ENCODE measurements at regions not wholly inside any gene's neighbourhood (a gene's known extent, or its start where the extent isn't known, plus 50 kb on each side); places are given as distances from the start of the nearest gene placed in this dataset.

DNA sequence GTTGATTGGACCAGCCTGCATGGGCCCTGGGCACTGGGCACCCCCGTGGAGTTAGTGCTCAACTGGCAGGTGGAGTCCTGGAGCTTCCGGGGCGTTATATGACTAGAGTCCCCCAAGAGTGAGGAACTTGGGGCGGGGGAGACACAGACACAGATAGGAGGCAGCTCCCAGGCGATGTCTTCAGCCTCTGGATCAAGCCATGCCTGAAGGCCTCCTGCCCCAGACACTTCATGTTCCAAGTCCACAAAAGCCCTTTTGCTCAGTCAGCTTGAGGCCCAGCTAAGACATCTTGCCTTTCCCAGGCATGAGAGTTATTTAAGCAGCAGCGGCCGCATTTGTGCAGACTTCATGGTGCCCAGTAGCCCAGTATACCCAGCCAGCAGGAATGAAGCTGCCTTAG lies 136.6 kb upstream of the CIBAR2 start:
- Histone ChIP-seq H3K4me1 (ENCODE audit: control insufficient read depth, insufficient read depth, low read length) (peaks cover 2% of the 10 kb centered on the region), H3K4me3 (ENCODE audit: low read length) (no peak overlapping the region), H3K27me3 (ENCODE audit: control insufficient read depth, insufficient read depth, low read length, poor library complexity, severe bottlenecking) (no peaks in the 10 kb centered on the region), H3K9me3 (ENCODE audit: control insufficient read depth, low read length) (no peaks in the 10 kb centered on the region), H3K36me3 (ENCODE audit: control insufficient read depth, insufficient read depth, low read length) (no peaks in the 10 kb centered on the region), H3K9ac (ENCODE audit: extremely low read depth, low read length, poor library complexity, severe bottlenecking) (no peak overlapping the region), H3K27ac (ENCODE audit: low read depth, low read length) (no peak overlapping the region)
- Mint-ChIP-seq H3K27ac (no peak overlapping the region), H3K4me3 (no peak overlapping the region), H3K9me3 (no peaks in the 10 kb centered on the region), H3K36me3 (ENCODE audit: low read depth) (no peaks in the 10 kb centered on the region), H3K4me1 (peaks cover 6% of the 10 kb centered on the region), H3K27me3 (ENCODE audit: insufficient read depth) (no peaks in the 10 kb centered on the region)
- WGBS, 2 experiments (ENCODE audit: insufficient coverage in 1 of 2, insufficient read length in 1 of 2): 96 to 97% methylated on average over 6 to 7 of the region's 7 CpGs
- TF ChIP-seq, protein P1, sequence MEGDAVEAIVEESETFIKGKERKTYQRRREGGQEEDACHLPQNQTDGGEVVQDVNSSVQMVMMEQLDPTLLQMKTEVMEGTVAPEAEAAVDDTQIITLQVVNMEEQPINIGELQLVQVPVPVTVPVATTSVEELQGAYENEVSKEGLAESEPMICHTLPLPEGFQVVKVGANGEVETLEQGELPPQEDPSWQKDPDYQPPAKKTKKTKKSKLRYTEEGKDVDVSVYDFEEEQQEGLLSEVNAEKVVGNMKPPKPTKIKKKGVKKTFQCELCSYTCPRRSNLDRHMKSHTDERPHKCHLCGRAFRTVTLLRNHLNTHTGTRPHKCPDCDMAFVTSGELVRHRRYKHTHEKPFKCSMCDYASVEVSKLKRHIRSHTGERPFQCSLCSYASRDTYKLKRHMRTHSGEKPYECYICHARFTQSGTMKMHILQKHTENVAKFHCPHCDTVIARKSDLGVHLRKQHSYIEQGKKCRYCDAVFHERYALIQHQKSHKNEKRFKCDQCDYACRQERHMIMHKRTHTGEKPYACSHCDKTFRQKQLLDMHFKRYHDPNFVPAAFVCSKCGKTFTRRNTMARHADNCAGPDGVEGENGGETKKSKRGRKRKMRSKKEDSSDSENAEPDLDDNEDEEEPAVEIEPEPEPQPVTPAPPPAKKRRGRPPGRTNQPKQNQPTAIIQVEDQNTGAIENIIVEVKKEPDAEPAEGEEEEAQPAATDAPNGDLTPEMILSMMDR (conservative IDR thresholded peaks at IDR 0.05): no peak
- DNase-seq: no peak

DNA sequence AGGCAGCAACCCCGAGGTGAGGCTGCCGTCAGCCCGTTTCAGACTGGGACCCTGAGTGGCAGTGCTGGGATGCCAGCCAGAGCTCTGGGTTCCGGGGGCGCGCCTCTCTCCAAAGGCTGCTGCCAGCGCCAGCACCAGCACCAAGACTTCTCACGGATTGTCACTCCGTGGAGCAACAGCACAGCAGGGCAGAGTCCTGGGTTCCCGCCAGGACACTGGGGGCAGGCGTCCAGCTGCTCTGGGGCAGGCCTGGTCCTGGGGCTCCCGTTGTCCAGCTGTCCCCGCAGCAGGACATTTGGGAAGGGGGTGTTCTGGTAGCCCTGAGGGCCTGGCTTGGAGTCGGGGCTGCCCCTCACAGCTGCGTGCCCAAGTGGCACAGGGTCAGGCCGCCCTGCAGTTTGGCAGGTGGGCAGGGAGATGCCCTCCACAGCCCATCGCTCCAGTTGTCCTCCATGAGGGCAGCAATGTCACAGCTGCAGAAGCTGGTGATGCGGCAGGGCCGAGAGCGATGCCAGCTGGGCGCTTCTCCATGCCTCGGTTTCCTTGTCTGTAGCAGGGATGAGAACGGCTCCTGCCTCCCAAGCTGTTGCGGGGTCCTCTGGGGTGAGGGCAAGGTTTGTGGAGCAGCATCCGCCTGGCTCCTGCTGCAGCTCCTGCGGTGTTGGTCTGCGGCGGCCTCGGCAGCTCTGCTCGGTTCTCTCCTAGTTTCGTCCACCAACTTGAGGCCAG lies 137.3 kb upstream of the CIBAR2 start:
- Histone ChIP-seq H3K9ac (ENCODE audit: extremely low read depth, low read length, poor library complexity, severe bottlenecking) (no peak overlapping the region), H3K36me3 (ENCODE audit: control insufficient read depth, insufficient read depth, low read length) (no peaks in the 10 kb centered on the region), H3K27me3 (ENCODE audit: control insufficient read depth, insufficient read depth, low read length, poor library complexity, severe bottlenecking) (no peaks in the 10 kb centered on the region), H3K27ac (ENCODE audit: low read depth, low read length) (no peak overlapping the region), H3K9me3 (ENCODE audit: control insufficient read depth, low read length) (no peaks in the 10 kb centered on the region), H3K4me3 (ENCODE audit: low read length) (no peak overlapping the region), H3K4me1 (ENCODE audit: control insufficient read depth, insufficient read depth, low read length) (peaks cover 2% of the 10 kb centered on the region)
- no peak for DNase-seq
- peaks cover 6% of the 10 kb centered on the region for H3K4me1 Mint-ChIP-seq
- 91 to 93% methylated on average over 16 to 31 of the region's 31 CpGs for WGBS, 2 experiments (ENCODE audit: insufficient coverage in 1 of 2, insufficient read length in 1 of 2)
- no peaks in the 10 kb centered on the region for H3K36me3 Mint-ChIP-seq (ENCODE audit: low read depth)
- H3K27me3 Mint-ChIP-seq (ENCODE audit: insufficient read depth): no peaks in the 10 kb centered on the region
- H3K4me3 Mint-ChIP-seq: no peak overlapping the region
- TF ChIP-seq, protein P1 (conservative IDR thresholded peaks at IDR 0.05): no peak
- no peaks in the 10 kb centered on the region for H3K9me3 Mint-ChIP-seq
- H3K27ac Mint-ChIP-seq: no peak overlapping the region

DNA sequence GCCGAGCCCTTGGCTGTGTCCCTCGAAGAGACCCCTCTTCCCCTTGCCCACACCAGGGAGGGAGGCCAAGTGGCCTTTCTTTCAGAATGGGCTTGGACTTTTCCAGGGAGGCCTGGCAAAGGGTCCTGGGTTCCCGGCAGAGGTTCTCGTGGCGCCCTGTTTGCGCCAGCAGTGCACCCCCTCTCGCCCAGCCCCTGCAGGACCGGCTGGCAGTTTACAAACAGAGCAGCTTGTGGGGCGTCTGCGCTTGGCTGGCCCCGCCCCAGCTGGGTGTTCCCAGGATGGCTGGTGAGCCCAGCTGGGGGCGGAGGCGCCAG lies 137.8 kb upstream of the CIBAR2 start:
- Histone ChIP-seq H3K36me3 (ENCODE audit: control insufficient read depth, insufficient read depth, low read length) (no peaks in the 10 kb centered on the region), H3K9me3 (ENCODE audit: control insufficient read depth, low read length) (no peaks in the 10 kb centered on the region), H3K9ac (ENCODE audit: extremely low read depth, low read length, poor library complexity, severe bottlenecking) (no peak overlapping the region), H3K27me3 (ENCODE audit: control insufficient read depth, insufficient read depth, low read length, poor library complexity, severe bottlenecking) (no peaks in the 10 kb centered on the region), H3K4me1 (ENCODE audit: control insufficient read depth, insufficient read depth, low read length) (peaks cover 2% of the 10 kb centered on the region), H3K4me3 (ENCODE audit: low read length) (no peak overlapping the region), H3K27ac (ENCODE audit: low read depth, low read length) (no peak overlapping the region)
- Mint-ChIP-seq H3K4me3 (no peak overlapping the region), H3K27me3 (ENCODE audit: insufficient read depth) (no peaks in the 10 kb centered on the region), H3K27ac (no peak overlapping the region), H3K9me3 (no peaks in the 10 kb centered on the region), H3K4me1 (peaks cover 6% of the 10 kb centered on the region), H3K36me3 (ENCODE audit: low read depth) (no peaks in the 10 kb centered on the region)
- no peak for DNase-seq
- TF ChIP-seq, protein P1 (conservative IDR thresholded peaks at IDR 0.05): no peak
- WGBS, 2 experiments (ENCODE audit: insufficient coverage in 1 of 2, insufficient read length in 1 of 2): 87 to 88% methylated on average over 11 to 13 of the region's 13 CpGs

Measured in endodermal cell (in vitro differentiated cells).